Panc1 (cell line): ENCODE measurements at regions not wholly inside any gene's neighbourhood (a gene's known extent, or its start where the extent isn't known, plus 50 kb on each side); places are given as distances from the start of the nearest gene placed in this dataset.

ENCODE experiments used
- ATAC-seq: fragments of 200-7000 bp; cut with Tn5 transposase; 2 replicates; pipeline ENCODE4 v1.9.1; 2020; ENCODE audit warnings: mild to moderate bottlenecking, moderate library complexity
- BruUV-seq: library from RNA; stranded (reverse); fragments of 400-500 nt; replicated peaks from 2 replicates; lab custom pipeline; 2021; lab: Mats Ljungman, UMichigan
- CTCF ChIA-PET: fragments of 300-600 bp; sonication (Branson Sonifier 250); formaldehyde crosslinking; loops from one replicate; lab custom pipeline; 2022; ENCODE audit warnings: antibody characterized with exemption; lab: Charles Lee
- POLR2A ChIA-PET: fragments of 300-600 bp; sonication (Branson Sonifier 250); formaldehyde crosslinking; loops from one replicate; lab custom pipeline; 2022; ENCODE audit warnings: antibody characterized with exemption; lab: Charles Lee
- DNase-seq: peaks from one replicate; pipeline ENCODE4 v3.0.0-alpha.2; 2010; ENCODE audit warnings: low read depth, low spot score
- H3K27ac ChIP-seq: 2 replicates; pipeline ENCODE4 v1.5.1; 2011; ENCODE audit warnings: mild to moderate bottlenecking, low read length, inconsistent platforms
- H3K27me3 ChIP-seq: fragments of 200-500 bp; sonication (Bioruptor generic); 2 replicates; pipeline ENCODE4 v1.6.0; 2014; ENCODE audit warnings: low read length, inconsistent platforms; ENCODE audit not compliant: control insufficient read depth, insufficient read depth
- H3K36me3 ChIP-seq: fragments of 200-500 bp; sonication (Bioruptor generic); 2 replicates; pipeline ENCODE4 v1.5.1; 2014; ENCODE audit warnings: inconsistent platforms, mild to moderate bottlenecking, low read length, moderate library complexity; ENCODE audit not compliant: control insufficient read depth, insufficient read depth
- H3K4me1 ChIP-seq: 2 replicates; pipeline ENCODE4 v1.5.1; 2011; ENCODE audit warnings: inconsistent platforms, mild to moderate bottlenecking, low read length, moderate library complexity; ENCODE audit not compliant: control insufficient read depth, insufficient read depth
- H3K4me3 ChIP-seq, 2 experiments: 2 replicates each; pipeline ENCODE4 v1.5.1; 2011 to 2012; ENCODE audit warnings: low read depth in 2 of 2, low read length in 2 of 2, mild to moderate bottlenecking in 2 of 2, inconsistent platforms in 1 of 2, moderate library complexity in 1 of 2
- H3K9me3 ChIP-seq: fragments of 200-500 bp; sonication (Bioruptor generic); 2 replicates; pipeline ENCODE4 v1.5.1; 2014; ENCODE audit warnings: low read depth, mild to moderate bottlenecking, inconsistent platforms, low read length, moderate library complexity; ENCODE audit not compliant: control insufficient read depth, insufficient read depth
- POLR2AphosphoS5 ChIP-seq: IDR thresholded peaks from 2 replicates; pipeline ENCODE4 v1.6.1; 2012; ENCODE audit warnings: mild to moderate bottlenecking, low read depth, low read length, moderate library complexity
- REST ChIP-seq, 2 experiments: IDR thresholded peaks; 2 replicates each; pipeline ENCODE4 v1.6.1; 2011 to 2012; ENCODE audit warnings: low read depth in 2 of 2, control low read depth in 1 of 2, low read length in 1 of 2, mild to moderate bottlenecking in 1 of 2, moderate library complexity in 1 of 2; ENCODE audit not compliant: insufficient read depth in 1 of 2
- SIN3A ChIP-seq: IDR thresholded peaks from 2 replicates; pipeline ENCODE4 v1.6.1; 2012; ENCODE audit warnings: low read depth, mild to moderate bottlenecking, low read length, moderate library complexity, borderline replicate concordance; ENCODE audit not compliant: insufficient read depth
- TCF7L2 ChIP-seq: IDR thresholded peaks from 2 replicates; pipeline ENCODE4 v1.6.1; 2011; ENCODE audit warnings: mild to moderate bottlenecking, low read depth, low read length, inconsistent platforms
- in situ Hi-C: cut with HindIII; loops from 2 replicates; pipeline ENCODE4 v1.10.0; 2016; ENCODE audit warnings: low sequenced_read_pairs, low pct_unique_long_range_greater_than_20kb
- intact Hi-C: fragments of 100-400 bp; cut with micrococcal nuclease; formaldehyde crosslinking; loops from one replicate; pipeline ENCODE4 v1.10.0; 2022; ENCODE audit not compliant: unreplicated experiment
- TF ChIP-seq, protein P1 (sequence below): fragments of 450-650 bp; IDR thresholded peaks from 2 replicates; pipeline ENCODE4 v1.5.1; 2017; ENCODE audit warnings: mild to moderate bottlenecking

DNA sequence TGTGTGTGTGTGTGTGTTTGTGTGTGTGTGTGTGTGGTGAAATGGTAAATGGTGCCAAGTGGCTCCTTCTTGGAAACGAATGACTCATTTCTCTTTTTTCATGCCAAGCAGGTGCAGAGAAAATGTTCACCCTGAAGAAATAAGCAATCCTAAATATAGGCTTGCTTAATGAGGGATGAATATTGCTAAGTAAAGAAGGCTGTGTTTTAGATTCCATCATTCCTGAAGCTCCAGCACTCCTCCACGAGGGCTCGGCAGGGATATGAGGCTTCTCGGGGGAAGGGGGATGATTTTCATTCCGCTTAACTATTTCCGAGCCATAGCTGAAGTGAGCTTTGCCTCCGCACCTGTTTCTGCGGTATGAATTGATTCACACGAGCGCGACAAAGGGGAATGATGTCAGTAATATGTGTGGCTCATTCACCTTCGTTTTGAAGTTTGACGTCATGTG is 72.9 kb downstream of the TSN start:
- in situ Hi-C loops (no loop called here), intact Hi-C loops (no loop called here)
- Histone ChIP-seq H3K27ac (no peak overlapping the region), H3K4me1 (no peaks in the 10 kb centered on the region), H3K36me3 (no peaks in the 10 kb centered on the region), H3K4me3 (no peak overlapping the region), H3K27me3 (no peaks in the 10 kb centered on the region), H3K9me3 (no peaks in the 10 kb centered on the region)
- TF ChIP-seq TCF7L2 (no peak), POLR2AphosphoS5 (no peak), REST (IDR thresholded peaks at IDR 0.05; ENCODE audit: insufficient read depth in 1 of 2, low read depth in 2 of 2, low read length in 1 of 2) (no peak), SIN3A (no peak)
- TF ChIP-seq, protein P1, sequence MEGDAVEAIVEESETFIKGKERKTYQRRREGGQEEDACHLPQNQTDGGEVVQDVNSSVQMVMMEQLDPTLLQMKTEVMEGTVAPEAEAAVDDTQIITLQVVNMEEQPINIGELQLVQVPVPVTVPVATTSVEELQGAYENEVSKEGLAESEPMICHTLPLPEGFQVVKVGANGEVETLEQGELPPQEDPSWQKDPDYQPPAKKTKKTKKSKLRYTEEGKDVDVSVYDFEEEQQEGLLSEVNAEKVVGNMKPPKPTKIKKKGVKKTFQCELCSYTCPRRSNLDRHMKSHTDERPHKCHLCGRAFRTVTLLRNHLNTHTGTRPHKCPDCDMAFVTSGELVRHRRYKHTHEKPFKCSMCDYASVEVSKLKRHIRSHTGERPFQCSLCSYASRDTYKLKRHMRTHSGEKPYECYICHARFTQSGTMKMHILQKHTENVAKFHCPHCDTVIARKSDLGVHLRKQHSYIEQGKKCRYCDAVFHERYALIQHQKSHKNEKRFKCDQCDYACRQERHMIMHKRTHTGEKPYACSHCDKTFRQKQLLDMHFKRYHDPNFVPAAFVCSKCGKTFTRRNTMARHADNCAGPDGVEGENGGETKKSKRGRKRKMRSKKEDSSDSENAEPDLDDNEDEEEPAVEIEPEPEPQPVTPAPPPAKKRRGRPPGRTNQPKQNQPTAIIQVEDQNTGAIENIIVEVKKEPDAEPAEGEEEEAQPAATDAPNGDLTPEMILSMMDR = no peak
- BruUV-seq = no TSS peak
- ATAC-seq (no peak), DNase-seq (no peak)
- ChIA-PET CTCF (no interaction called here), POLR2A (interaction anchor here (0.5 kb wide), 1 partner anchor 300 kb away, joined by 3 read pairs; no protein-coding TSS in a partner anchor)

GRCh38 chr2:121830809-121831208 is 75.4 kb downstream of the TSN start:
- Histone ChIP-seq H3K27ac (no peak overlapping the region), H3K36me3 (no peaks in the 10 kb centered on the region), H3K27me3 (no peaks in the 10 kb centered on the region), H3K4me1 (no peaks in the 10 kb centered on the region), H3K9me3 (no peaks in the 10 kb centered on the region), H3K4me3 (no peak overlapping the region)
- POLR2A ChIA-PET = no interaction called here
- BruUV-seq = no TSS peak
- TF ChIP-seq, protein P1 = no peak
- no peak for TF ChIP-seq POLR2AphosphoS5
- in situ Hi-C loops = no loop called here
- CTCF ChIA-PET = no interaction called here
- ATAC-seq (no peak), DNase-seq (no peak)
- intact Hi-C loops = no loop called here
